HG03159 (cell line): ENCODE measurements at regions not wholly inside any gene's neighbourhood (a gene's known extent, or its start where the extent isn't known, plus 50 kb on each side); places are given as distances from the start of the nearest gene placed in this dataset.

ENCODE experiments used
- ATAC-seq: cut with Tn5 transposase; IDR thresholded peaks from one replicate; pipeline ENCODE4 v1.9.1; 2021; ENCODE audit warnings: mild to moderate bottlenecking, moderate library complexity; ENCODE audit not compliant: unreplicated experiment

DNA sequence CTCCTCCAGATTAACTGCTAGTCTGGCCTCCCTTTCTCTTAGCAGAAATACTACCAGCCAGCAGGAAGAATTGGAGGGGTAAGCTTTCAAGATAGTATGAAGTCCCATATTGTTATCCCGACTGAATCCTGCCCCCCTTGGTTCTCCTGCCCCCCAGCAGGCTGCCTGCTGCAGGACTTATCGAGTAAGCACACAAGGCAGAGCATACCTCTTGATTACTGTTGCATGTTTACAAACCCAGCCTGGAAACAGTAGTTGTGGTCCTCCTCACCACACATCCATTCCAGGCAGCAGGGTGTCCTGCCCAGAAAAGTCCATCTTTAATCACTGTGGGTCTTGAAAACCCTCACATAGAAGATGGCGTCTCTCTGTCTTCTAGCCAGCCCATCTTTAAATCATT is 66.8 kb upstream of the PPP2R3A start:
- no peak for ATAC-seq

GRCh38 chr3:135905058-135905724 is 60.3 kb upstream of the PPP2R3A start:
- ATAC-seq: no peak

DNA sequence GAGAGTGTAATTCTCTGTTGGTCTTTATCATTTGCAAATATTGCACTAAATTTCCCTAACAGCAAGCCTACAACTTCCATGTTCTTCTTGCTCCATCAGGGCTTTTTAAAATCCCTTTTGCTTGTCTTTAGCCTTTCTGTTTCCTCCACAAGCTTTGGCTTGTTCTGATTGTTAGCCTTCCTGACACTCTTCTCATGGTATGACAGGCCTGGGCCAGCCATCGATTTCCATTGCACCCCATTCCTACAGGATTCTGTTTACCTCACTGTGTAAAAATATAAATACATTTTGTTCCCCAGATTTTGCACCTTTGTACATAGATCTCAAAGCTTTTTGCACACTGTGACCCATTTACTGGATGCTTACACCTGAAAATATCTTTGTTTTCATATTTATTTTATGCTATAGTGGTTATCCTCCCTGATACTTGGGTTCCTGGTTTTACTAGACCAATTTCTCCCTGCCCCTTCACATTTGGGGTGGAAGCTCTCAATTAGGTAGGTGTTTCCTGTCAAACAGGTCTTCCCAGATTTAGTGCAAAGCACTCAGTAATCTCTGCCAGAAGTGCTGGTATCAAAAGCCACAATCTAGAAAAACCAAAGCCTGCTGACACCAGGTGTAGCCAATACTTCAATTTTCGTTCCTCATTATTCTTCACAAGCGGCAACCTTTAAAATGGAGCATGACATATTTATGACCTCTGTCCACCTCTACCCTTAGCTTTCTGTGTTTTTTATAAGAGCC is 57.9 kb upstream of the PPP2R3A start:
- ATAC-seq: no peak

GRCh38 chr3:135908225-135908624 is 57.3 kb upstream of the PPP2R3A start:
- no peak for ATAC-seq

- ATAC-seq: no peak
These were observed 56.8 kb upstream of the PPP2R3A start for GRCh38 chr3:135908737-135909136.

GRCh38 chr3:135911110-135911509 is 54.4 kb upstream of the PPP2R3A start:
- no peak for ATAC-seq

DNA sequence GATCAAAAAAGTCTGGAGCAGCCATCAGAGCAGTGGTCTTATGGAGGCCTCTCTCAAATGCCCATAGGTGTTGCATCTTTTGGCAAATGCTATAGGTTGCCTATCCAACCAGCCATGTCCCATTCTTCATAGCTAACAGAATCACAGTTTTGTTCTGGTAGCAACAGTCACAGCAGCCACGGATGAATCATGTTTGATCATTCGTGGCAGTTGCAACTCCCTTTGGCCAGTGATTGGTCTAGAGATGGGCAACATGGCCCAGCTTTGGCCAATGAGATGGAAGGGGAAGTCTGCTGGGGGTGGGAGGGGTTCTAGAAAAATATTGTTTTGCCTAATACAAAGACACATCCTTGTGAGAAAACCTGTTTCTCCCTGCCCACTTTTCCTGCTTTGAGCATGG is 50.3 kb upstream of the PPP2R3A start:
- ATAC-seq: no peak
